OCI-LY3 (cell line): ENCODE measurements at regions not wholly inside any gene's neighbourhood (a gene's known extent, or its start where the extent isn't known, plus 50 kb on each side); places are given as distances from the start of the nearest gene placed in this dataset.

Experiments used
- CTCF ChIP-seq: fragments of 200-600, 300-600 bp; sonication (generic); IDR thresholded peaks from 2 replicates; pipeline ENCODE4 v1.5.1; 2014; ENCODE audit warnings: antibody characterized with exemption, low read length, low read depth
- EZH2phosphoT487 ChIP-seq: fragments of 200-600 bp; shearing (Covaris generic); IDR thresholded peaks from 2 replicates; pipeline ENCODE4 v1.6.1; 2018; ENCODE audit warnings: antibody characterized with exemption, mixed run types, low read depth

GRCh38 chr5:174553556-174553955 is 170.8 kb upstream of the MSX2 start:
- TF ChIP-seq CTCF (no peak), EZH2phosphoT487 (no peak)
